GM19035 (cell line): ENCODE measurements at regions not wholly inside any gene's neighbourhood (a gene's known extent, or its start where the extent isn't known, plus 50 kb on each side); places are given as distances from the start of the nearest gene placed in this dataset.

ENCODE experiments used
- ATAC-seq: cut with Tn5 transposase; IDR thresholded peaks from one replicate; pipeline ENCODE4 v1.9.1; 2021; ENCODE audit not compliant: unreplicated experiment

DNA sequence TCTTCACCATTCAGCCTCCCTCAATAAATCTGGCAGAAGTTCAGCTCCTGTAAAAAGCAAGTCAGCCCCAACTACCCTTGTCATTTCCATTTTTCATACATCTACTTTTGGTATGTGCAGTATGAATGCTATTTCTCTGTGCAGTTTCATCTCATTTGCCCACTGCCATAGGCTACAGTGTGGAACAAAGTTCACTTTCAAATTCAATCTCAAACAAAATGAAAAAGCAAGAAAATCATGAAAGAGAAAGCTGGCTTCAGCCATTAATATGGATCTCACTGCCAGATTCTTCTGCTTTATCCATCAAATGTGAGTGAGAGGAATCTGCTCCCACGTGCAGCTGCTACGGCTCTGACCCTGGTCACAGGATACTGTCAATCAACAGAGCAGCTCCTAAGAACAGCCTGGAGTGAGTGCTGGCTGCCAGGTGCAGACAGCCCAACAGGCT is 494.2 kb downstream of the ZNF608 start:
- no peak for ATAC-seq

DNA sequence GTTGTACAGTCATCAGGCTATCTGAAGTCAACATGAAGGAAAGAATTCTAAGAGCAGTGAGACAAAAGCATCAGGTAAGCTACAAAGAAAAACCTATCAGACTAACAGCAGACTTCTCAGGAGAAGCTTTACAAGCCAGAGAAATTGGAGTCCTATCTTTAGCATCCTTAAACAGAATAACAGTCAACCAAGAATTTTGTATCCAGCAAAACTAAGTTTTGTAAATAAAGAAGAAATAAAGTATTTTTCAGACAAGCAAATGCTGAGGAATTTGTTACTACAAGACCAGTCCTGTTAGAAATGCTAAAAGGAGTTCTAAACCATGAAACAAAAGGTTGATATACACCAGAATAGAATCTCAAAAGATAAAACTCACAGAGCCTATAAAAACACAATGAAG is 501.2 kb downstream of the ZNF608 start:
- no peak for ATAC-seq

DNA sequence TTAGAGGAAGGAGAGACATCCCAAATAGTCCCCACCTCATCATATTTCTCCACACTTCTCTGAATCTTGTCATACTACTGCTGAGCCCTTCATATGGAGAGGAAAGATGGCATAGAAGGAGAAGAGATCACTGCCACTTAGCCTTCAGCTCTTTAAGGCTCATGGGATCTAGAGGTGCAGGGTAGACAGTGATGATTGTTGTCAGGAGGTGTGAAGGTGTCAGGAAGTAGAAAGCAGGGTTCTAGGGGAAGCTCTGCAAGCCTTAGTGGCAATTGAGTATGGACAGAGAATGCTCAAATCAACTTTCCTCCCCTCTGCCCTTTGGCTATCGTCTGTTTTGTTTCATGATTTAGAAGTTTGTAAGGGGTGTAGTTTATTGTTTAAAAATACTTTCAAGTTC is 505.7 kb downstream of the ZNF608 start:
- ATAC-seq, result no peak

DNA sequence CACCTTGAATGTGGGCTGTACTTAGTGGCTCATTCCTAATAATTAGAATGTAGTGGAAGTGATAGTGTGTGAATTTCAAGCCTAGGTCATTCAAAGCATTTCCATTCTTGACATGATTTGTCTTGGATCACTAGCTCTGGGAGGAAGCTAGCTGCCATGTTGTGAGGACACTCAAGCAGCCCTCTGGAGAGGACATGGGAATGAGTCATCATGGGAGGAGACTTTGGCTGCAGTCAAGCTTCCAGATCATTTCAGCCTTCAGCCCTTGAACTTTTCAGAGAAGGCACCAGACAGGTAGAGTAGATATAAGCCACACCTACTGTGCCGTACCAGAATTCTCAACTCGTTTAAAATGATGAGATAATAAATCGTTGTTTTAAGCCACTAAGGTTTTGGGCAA is 506.9 kb downstream of the ZNF608 start:
- ATAC-seq, result no peak

DNA sequence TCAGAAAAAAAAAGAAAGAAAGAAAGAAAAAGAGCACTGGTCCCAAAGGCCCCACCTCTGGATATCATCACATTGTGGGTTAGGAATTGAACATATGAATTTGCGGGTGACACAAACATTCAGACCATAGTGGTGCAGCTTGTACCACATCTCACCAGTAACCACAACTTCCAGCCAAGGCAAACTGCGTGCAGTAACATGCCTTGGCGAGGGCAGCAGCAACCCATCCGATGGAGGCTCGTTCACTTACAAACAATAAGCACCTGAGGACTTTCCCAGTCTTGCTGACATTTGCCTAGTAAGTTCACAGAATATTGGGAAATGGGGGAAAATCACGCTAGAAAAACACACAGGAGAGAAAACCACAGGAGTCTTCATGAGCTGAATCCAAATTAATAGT is 508.1 kb downstream of the ZNF608 start:
- ATAC-seq, result no peak

DNA sequence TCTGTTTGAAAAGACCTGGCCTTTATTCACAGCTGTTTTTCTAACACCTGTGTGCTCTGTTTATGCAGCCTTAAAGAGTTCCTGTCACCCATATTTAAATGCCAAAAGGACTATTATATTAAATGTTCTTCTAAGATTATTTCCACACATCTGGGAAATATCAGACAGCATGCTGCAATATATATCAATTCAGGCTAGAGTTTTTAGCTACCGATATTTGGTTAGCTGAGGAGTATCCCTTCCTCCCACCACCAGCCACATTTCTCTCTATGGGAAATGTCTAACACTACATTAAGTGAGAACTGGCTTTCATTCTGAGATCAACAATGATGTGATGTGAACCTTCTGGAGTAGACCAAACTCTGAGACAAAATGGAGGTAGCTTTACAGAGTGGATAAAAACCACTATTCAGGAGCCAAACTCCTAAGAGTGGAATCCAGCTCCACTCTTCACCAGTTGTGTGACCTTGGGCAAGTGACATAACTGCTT is 509.2 kb downstream of the ZNF608 start:
- no peak for ATAC-seq

DNA sequence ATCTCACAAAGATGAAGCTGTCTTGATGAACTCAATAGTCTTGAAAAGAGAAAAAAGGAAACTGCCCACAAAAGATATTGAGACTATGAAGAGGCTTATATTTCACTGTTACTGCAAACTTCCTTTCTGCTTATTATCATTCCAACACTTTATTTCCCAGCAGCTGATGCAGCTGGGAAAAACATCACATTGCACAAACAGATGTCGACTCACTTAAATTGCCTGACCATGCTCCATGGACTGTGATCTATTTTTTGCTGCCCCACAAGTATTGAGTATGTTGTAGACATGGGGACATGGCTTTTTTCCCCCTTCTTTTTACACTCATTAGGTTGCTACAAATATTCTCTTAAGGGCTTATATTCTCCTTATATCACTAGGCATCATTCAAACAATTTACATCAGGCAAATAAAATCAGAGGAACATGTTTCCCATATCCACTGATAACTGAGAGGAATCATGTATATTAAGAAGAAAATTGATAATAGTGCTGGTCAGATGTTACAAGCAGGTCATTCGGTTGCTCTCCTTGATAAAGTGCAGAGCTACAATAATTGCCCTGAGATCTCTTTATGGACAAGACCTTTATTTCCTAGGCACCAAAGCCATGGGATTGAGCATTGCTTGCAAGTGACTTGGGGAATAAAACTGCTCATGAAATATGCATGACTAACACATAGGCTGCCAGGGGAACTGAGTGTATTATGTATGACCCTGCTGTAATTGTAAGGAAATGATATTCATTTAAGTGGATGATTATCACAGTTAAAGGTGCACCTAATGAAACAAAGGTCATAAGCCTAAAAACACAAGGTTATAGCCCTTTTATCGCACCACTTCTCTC is 509.9 kb downstream of the ZNF608 start:
- no peak for ATAC-seq

DNA sequence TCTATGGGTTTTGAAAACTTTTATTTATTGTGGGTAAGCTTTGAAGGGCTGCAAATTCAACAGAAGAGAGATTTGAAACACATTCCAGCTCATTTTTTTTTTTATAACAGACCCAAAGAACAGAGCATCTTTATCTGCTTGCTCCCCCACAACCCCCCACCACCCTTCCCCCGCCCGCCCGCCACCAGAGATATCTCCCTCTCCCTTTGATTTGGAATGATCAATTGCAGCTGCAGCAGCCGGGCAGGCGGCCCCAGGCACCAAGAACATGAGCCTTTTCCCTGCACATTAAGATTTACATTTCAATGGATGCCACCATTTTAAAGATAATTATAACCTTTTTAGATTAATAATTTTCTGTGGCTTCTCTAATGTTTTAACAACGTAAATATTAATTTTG is 510.9 kb downstream of the ZNF608 start:
- ATAC-seq, result no peak

DNA sequence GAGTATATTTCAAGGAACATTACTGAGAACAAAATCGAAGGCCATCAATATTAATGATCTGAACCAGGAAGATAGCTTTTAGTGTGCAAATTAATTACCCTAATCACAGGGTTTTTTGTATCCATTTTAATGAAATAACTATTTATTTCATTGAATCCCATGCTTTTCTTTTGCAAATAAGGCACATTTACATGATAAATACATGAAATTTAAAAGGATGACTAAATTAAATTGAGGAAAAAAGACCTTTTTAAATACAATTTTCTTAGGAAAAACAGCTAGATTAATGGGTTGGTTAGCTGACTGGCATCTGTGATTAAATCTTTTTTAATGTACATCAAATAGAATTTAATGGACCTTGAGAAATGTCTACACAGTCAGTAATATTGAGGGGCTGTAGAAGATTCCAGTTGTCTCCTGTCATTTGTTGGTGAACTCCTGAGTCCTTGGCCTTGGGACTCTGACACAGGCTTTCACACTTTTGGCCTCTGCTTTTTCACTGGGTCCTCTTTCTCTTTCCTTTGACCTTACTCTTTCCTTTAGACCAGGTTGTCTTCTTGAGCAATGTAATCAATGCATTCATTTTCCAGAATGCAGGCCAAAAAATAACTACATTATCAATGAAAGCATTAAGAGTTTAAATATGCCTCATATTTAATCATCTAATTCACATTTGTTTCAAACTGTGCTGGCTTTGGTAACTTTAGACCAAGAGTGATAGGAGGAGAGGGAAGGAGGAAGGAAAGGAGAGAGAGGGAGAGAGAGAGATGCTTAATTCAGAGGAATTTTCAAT is 511.5 kb downstream of the ZNF608 start:
- ATAC-seq, result no peak

DNA sequence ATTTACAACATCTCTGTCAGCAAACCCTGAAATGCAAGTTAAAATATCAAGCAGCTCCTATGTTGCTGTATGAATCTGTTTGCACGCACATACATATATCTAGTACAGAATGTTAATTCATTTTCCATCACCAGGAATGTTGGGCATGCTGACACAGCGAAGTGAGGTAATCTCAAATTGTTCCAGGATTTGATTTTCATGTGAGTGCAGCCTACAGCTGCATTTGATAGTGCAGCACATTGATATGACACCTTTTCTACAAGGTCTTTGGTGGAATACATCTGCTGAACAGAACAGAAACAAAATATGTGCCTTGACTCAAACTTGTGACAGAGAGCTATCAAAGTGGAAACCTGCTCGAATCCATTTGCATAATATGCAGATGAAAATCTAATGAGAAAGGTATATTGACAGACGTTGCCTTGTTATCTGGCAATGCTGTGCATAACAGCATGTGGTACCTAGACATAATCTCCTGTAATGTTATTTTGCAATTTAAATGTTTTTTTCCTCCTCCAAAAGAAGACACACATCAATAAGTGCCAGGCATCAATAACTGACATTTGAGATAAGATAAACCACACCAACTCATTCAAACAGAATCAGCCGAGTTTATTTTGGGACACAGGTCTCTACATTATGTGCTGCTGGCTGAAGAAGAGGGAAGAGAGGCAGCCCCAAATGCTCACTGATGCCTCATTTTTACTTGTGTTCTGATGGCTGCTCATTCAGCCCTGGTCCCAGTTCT is 512.2 kb downstream of the ZNF608 start:
- no peak for ATAC-seq

DNA sequence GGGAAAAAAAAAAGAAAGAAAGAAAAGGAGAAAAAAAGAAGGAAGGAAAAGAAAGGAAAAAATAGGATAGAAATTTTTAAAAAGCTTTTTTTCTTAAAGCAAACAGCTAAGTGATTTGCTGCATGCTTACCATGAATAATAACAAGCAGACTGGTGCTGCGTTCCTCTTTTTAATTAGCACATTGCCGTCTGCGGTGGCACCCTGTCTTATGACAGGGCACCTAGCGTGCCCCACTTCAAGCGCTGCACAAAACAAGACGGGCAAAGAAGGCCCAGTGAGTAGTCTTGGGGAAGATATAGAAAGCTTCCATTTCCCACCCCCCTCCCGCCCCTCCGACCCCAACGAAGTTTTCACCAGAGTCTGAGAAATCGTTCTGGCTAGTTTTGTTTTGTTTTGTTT is 513.9 kb downstream of the ZNF608 start:
- no peak for ATAC-seq

DNA sequence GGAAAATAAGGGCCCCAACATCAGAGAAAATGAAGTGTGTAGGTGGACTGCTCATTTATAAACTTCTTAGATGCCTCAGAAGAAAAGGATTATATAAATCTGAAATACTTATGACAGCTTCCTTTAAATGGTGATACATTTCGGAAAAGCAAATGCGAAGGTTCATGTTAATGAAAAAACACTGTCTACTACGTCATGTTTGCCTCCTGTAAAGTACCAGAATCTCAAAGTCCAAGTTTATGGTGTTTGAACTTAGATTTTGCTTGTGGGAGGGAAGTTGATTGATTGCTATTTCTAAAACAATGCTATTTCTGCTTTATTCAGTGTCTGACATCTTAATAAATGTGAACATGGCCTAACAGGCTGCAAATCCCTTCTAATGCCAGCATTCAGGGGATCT is 514.6 kb downstream of the ZNF608 start:
- ATAC-seq, result no peak

DNA sequence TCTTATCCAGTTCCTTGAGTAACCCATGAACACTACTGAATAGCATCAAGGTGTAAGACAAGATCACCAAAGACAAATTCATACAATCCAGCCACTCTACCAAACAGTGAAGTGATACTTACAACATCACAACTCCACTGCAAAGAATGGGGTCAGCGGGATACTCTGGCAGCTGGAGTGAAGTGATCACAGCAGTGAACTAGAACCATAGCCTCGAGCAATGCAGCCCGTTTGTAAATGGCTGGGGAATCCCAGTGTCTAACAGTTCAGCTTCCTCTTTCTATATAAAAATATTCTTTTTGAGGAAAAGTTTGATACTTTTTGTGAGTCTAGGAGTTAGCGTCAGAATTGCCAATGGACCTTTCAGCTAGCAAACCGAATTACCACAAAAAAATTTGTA is 515.2 kb downstream of the ZNF608 start:
- ATAC-seq, result no peak

DNA sequence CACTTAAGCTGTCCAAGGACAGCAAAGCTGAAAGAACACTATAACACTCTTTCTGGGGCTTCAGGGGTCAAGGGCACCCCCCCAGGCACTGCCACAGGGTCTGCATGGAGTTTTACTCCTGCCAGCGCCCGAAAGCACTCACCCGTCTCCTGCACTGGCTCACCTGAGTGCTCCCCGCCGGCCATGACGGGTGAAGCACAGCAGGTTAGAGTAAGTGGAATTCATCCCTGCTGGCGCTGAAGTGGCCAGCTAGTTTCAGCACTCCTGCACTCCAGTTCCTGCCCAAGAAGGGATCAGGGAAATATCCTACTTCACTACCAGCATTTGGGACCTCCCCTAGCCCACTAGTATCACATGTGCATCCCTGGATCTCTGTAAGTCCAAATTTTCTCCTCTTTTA is 516.0 kb downstream of the ZNF608 start:
- ATAC-seq, result no peak

DNA sequence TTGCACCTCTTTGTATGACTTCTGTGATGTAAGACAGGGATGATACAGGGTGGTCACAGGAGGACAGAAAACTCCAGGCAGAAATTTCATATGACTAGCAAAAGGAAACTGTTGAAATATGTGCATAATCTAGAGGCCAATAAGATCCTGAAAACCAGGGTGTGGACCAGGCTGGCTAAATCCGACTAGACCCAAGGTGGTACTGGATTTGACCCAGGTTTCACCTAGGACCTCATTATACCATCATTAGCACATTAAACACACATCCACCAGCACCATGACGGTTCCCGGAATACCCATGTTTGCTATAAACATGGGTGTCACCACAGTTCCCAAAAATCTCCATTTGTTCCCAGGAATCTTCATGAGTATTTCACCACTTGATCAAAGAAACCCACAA is 517.1 kb downstream of the ZNF608 start:
- no peak for ATAC-seq

DNA sequence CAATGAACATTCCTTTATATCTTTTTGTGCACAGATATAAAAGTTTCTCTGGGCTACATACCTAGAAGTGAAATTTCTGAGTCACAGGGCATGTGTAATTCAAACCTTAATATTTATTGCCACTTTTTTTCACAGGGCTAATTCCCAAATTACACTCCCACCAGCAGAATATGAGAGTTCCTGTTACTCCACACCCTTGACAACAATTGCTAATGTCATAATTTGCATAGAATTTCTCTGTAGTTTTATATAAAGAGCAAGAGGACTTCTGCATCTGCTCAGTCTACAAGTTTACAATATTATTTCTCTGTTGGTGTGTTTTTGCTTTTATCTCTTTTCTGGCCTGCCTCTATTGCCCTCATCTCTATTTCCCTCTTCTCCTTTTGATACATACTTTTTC is 518.5 kb downstream of the ZNF608 start:
- no peak for ATAC-seq

DNA sequence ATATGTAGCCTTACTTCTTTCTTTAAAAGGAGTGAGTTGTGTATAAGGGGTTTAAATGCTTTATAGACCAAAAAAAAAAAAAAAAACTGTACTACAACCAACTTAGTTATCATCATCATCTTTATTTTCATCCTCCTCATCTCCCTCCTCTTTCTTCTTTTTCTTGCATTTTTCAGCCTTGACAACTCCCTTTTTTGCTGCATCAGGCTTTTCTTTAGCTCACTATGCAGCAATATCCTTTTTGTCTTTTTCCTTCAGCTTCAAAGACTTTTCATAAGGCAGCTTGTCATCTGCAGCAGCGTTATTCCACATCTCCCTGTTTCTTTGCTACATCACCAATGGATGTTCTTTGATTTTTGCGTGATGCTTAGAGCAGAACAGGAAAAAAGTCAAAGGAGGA is 526.0 kb downstream of the ZNF608 start:
- ATAC-seq, result no peak

DNA sequence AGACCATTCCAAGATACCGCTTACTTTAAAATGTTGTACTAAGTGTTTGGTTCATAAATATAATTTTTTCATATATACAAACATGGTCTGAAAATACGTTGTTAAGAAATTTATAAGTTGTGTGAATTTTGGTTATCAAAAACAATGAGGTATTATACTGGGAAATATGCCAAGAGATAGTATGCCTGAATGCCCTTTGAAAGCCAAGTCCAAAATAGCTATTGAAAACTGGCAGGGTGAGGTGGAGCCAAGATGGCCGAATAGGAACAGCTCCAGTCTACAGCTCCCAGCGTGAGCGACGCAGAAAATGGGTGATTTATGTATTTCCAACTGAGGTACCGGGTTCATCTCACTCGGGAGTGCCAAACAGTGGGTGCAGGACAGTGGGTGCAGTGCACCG is 533.5 kb downstream of the ZNF608 start:
- ATAC-seq, result no peak

DNA sequence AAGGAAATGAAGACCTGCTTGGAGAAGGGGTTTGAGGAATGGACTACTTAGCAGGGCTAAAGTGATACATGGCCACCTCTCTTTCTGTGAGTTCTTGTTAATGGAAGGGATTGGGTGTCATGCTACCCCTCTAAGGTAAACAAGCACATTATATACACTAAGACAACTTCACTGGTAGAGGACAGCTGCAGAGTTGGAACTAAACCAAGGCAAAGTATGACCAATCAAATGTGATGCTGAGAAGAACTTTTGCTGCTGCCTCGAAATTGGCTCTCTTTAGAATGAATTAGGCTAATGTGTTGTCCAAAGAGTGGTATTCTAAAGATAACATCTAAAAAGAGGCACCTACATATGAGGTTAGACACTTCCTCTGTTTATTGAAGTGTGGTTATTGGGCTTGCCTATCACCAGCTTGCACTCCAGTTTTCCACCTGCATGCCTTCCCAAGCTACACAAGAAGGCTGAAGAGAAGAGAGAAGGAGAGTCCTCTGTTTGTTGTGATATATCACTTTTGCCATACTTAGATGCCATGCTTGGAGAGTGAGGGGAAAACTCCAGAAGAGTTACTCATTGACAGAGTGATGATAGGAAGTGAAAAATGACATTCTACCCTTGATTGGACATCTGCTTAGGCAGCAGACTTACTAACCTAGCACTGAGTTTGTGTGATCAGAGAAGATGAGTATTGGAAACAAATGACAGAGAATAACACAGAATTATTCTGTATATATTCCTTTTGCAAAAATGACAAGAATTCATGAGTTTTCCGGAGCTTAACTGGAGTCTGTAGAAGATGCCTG is 536.1 kb downstream of the ZNF608 start:
- ATAC-seq, result no peak

DNA sequence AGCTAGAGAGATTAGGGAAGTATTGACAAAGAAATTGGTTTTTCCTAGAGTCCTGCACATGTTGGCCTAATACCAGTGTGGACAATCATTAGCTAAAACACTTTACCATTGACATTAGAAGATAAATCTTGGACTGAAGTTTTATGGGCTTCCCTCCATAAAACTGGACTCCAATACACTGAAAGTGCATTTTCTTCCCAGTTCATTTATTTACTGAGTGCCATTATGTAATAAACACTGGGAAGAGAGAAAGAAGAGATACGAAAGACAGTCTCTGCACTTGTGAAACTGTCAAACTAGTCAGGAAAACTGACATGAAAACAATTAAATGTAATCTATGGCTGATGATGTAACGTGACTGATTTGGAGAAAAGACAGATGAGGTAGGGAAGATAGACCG is 539.3 kb downstream of the ZNF608 start:
- no peak for ATAC-seq

DNA sequence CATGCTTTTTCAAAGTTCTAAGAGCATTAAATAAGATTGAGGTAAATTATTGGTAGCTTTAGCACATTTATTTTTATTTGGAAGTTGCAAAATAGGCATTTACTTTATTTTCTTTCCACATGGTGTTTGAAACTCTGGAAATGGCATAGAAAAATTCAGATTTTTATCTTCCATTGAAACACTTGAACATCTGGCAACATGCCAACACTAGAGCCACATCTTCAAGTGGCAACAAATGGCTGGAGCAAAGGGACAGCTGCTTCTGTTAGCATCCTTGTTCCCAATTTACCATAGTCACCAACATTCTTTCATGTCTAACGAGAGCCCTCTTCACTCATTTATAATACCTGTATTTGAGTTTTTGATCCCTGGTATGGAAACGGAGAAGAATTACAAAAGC is 539.9 kb downstream of the ZNF608 start:
- ATAC-seq, result no peak
